OCI-LY3 (cell line): ENCODE measurements at regions not wholly inside any gene's neighbourhood (a gene's known extent, or its start where the extent isn't known, plus 50 kb on each side); places are given as distances from the start of the nearest gene placed in this dataset.

Experiments
- EZH2phosphoT487 ChIP-seq: fragments of 200-600 bp; shearing (Covaris generic); IDR thresholded peaks from 2 replicates; pipeline ENCODE4 v1.6.1; 2018; ENCODE audit warnings: antibody characterized with exemption, mixed run types, low read depth
- TF ChIP-seq, protein P1 (sequence below): fragments of 200-600, 300-600 bp; sonication (generic); IDR thresholded peaks from 2 replicates; pipeline ENCODE4 v1.5.1; 2014; ENCODE audit warnings: antibody characterized with exemption, low read length, low read depth

DNA sequence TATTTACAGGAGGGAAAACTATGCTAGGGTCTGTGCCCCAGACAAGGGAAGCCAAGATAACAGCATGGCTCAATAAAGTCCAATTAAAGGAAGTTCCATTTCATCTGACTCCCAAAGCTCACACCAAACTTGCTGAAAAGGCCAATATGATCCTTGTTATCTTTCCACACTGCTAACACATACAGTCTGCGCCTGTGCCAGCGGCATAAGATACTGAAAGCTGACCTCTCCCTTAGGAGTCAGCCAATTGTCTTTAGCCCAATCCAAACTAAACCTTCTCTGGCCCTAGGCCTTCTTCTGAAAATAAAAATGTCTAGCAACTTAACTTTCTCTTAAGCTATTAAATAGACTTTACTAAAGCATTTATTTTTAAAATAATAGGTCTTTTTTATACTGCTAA lies 179.0 kb upstream of the PLD5 start:
- TF ChIP-seq, protein P1, sequence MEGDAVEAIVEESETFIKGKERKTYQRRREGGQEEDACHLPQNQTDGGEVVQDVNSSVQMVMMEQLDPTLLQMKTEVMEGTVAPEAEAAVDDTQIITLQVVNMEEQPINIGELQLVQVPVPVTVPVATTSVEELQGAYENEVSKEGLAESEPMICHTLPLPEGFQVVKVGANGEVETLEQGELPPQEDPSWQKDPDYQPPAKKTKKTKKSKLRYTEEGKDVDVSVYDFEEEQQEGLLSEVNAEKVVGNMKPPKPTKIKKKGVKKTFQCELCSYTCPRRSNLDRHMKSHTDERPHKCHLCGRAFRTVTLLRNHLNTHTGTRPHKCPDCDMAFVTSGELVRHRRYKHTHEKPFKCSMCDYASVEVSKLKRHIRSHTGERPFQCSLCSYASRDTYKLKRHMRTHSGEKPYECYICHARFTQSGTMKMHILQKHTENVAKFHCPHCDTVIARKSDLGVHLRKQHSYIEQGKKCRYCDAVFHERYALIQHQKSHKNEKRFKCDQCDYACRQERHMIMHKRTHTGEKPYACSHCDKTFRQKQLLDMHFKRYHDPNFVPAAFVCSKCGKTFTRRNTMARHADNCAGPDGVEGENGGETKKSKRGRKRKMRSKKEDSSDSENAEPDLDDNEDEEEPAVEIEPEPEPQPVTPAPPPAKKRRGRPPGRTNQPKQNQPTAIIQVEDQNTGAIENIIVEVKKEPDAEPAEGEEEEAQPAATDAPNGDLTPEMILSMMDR, result no peak
- no peak for TF ChIP-seq EZH2phosphoT487
